Smooth muscle cell (in vitro differentiated cells): ENCODE measurements at regions not wholly inside any gene's neighbourhood (a gene's known extent, or its start where the extent isn't known, plus 50 kb on each side); places are given as distances from the start of the nearest gene placed in this dataset.

Source experiments
- DNase-seq: peaks from one replicate; lab custom pipeline; 2025; ENCODE audit not compliant: unreplicated experiment; lab: John Stamatoyannopoulos, UW
- H2AFZ ChIP-seq: fragments of 200-600 bp; sonication (generic); 2 replicates; pipeline ENCODE4 v1.6.0; 2016; ENCODE audit warnings: antibody characterized with exemption, low read depth, mild to moderate bottlenecking
- H3F3A ChIP-seq: fragments of 200-600 bp; sonication (generic); 2 replicates; pipeline ENCODE4 v1.6.0; 2017; ENCODE audit warnings: antibody characterized with exemption, low read depth
- H3K27ac ChIP-seq: fragments of 200-600 bp; sonication (generic); 2 replicates; pipeline ENCODE4 v1.5.1; 2016; ENCODE audit warnings: low read depth, mild to moderate bottlenecking
- H3K27me3 ChIP-seq: fragments of 200-600 bp; sonication (generic); 2 replicates; pipeline ENCODE4 v1.6.1; 2016; ENCODE audit warnings: low read depth, mild to moderate bottlenecking
- H3K36me3 ChIP-seq: fragments of 200-600 bp; sonication (generic); 2 replicates; pipeline ENCODE4 v1.5.1; 2016; ENCODE audit warnings: low read depth
- H3K4me1 ChIP-seq: fragments of 200-600 bp; sonication (generic); 2 replicates; pipeline ENCODE4 v1.5.1; 2016; ENCODE audit warnings: low read depth
- H3K4me2 ChIP-seq: fragments of 200-600 bp; sonication (generic); 2 replicates; pipeline ENCODE4 v1.6.0; 2016; ENCODE audit warnings: mild to moderate bottlenecking
- H3K4me3 ChIP-seq: fragments of 200-600 bp; sonication (generic); 2 replicates; pipeline ENCODE4 v1.5.1; 2016; ENCODE audit warnings: mild to moderate bottlenecking
- H3K79me2 ChIP-seq: fragments of 200-600 bp; sonication (generic); 2 replicates; pipeline ENCODE4 v1.6.0; 2016; ENCODE audit warnings: low read depth, mild to moderate bottlenecking
- H3K9ac ChIP-seq: fragments of 200-600 bp; sonication (generic); 2 replicates; pipeline ENCODE4 v1.6.0; 2016; ENCODE audit warnings: low read depth
- H3K9me3 ChIP-seq: fragments of 200-600 bp; sonication (generic); replicated peaks from 2 replicates; pipeline ENCODE4 v1.5.1; 2016; ENCODE audit warnings: low read depth
- H4K20me1 ChIP-seq: fragments of 200-600 bp; sonication (generic); 2 replicates; pipeline ENCODE4 v1.6.0; 2016; ENCODE audit warnings: low read depth
- CTCF ChIP-seq: fragments of 200-600 bp; sonication (generic); IDR thresholded peaks from 2 replicates; pipeline ENCODE4 v1.5.1; 2017; ENCODE audit warnings: borderline replicate concordance, mild to moderate bottlenecking, antibody characterized with exemption; ENCODE audit not compliant: insufficient read depth, poor library complexity, severe bottlenecking
- WGBS: methylation state at CpG from one replicate; pipeline ENCODE4 v1.1.7; 2016; ENCODE audit warnings: low lambda C conversion rate; 5-methylcytosine and 5-hydroxymethylcytosine counted together

DNA sequence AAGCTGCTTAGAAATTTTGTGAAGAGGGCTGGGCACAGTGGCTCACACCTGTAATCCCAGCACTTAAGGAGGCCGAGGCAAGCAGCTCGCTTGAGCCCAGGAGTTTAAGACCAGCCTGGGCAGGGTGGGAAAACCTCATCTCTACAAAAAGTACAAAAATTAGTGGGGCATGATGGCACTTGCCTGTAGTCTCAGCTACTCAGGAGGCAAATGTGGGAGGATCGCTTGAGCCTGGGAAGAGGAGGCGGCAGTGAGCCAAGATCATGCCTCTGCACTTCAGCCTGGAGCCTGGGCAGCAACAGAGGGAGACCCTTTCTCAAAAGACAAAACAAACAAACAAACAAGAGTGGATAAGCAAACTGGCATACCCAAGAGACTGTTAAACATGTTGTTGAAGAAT, 308.3 kb upstream of the ADGRB3 start:
- Histone ChIP-seq H3K79me2 (no peaks in the 10 kb centered on the region), H3K4me2 (no peak overlapping the region), H3K27ac (no peak overlapping the region), H3K9me3 (no peaks in the 10 kb centered on the region), H3K36me3 (no peaks in the 10 kb centered on the region), H3K4me1 (no peaks in the 10 kb centered on the region), H3F3A (no peaks in the 10 kb centered on the region), H3K9ac (no peak overlapping the region), H2AFZ (no peak overlapping the region), H3K4me3 (no peak overlapping the region), H4K20me1 (no peaks in the 10 kb centered on the region), H3K27me3 (no peaks in the 10 kb centered on the region)
- no peak for DNase-seq
- TF ChIP-seq CTCF = no peak
- whole genome bisulfite sequencing = 86% methylated on average over 4 of the region's 4 CpGs

- no peaks in the 10 kb centered on the region for H3K4me1 ChIP-seq
Measured at GRCh38 chr6:68317366-68317765, 317.7 kb upstream of the ADGRB3 start.

DNA sequence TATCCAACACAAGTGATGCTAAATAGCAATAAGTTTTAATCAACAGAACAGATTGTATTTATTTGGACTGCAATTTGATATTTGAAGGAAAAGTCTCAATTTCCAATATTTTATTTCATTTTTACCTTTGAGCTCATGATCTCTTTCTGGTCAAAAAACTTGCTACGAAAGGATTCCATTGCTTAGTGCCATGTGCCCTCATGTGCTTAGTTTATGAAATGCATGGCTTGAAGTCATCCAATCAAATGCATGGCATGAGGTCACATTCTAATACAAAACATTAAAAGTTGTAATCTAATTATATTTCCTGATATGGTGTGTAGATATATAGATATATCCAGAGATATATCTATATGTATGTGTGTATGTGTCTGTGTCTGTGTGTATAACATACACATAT, 321.2 kb upstream of the ADGRB3 start:
- H4K20me1 ChIP-seq = no peaks in the 10 kb centered on the region

More at GRCh38 chr6:68317366-68317765, 317.7 kb upstream of the ADGRB3 start:
- Histone ChIP-seq H3K4me2 (no peak overlapping the region), H3K27me3 (no peaks in the 10 kb centered on the region), H4K20me1 (no peaks in the 10 kb centered on the region), H3K27ac (no peak overlapping the region), H2AFZ (peak overlapping the region; percentile 1), H3K4me3 (no peak overlapping the region), H3K36me3 (no peaks in the 10 kb centered on the region), H3K9ac (no peak overlapping the region), H3K9me3 (no peaks in the 10 kb centered on the region), H3F3A (no peaks in the 10 kb centered on the region), H3K79me2 (no peaks in the 10 kb centered on the region)
- DNase-seq = no peak
- TF ChIP-seq CTCF = no peak
- WGBS = 30% methylated on average over 2 of the region's 2 CpGs

More for the DNA sequence above, 321.2 kb upstream of the ADGRB3 start:
- TF ChIP-seq CTCF = peak; percentile 49
- no peak for DNase-seq
- H3F3A ChIP-seq = no peaks in the 10 kb centered on the region
- H3K27me3 ChIP-seq = no peaks in the 10 kb centered on the region
- no peak overlapping the region for H3K9ac ChIP-seq
- no peak overlapping the region for H3K27ac ChIP-seq
- H3K4me1 ChIP-seq = no peaks in the 10 kb centered on the region
- H3K4me3 ChIP-seq = no peak overlapping the region
- no peaks in the 10 kb centered on the region for H3K9me3 ChIP-seq
- no peaks in the 10 kb centered on the region for H3K36me3 ChIP-seq
- 97% methylated on average over 1 of the region's 1 CpG for WGBS
- H3K4me2 ChIP-seq = no peak overlapping the region
- no peaks in the 10 kb centered on the region for H3K79me2 ChIP-seq
- H2AFZ ChIP-seq = no peak overlapping the region
